Hippocampal formation (tissue), 2 donors: ENCODE measurements at regions not wholly inside any gene's neighbourhood (a gene's known extent, or its start where the extent isn't known, plus 50 kb on each side); places are given as distances from the start of the nearest gene placed in this dataset.

ENCODE experiments used
- DNase-seq, 2 donors: peaks; one replicate each; lab custom pipeline; 2025; lab: John Stamatoyannopoulos, UW

- DNase-seq = no peak
These were observed 282.1 kb downstream of the NFIB start for GRCh38 chr9:14031810-14032209.

- DNase-seq = no peak
These were observed 282.9 kb downstream of the NFIB start for GRCh38 chr9:14031060-14031414.

- no peak for DNase-seq
These were observed 283.4 kb downstream of the NFIB start for GRCh38 chr9:14030375-14031059.

- no peak for DNase-seq
These were observed 284.1 kb downstream of the NFIB start for GRCh38 chr9:14029806-14030374.

GRCh38 chr9:14027116-14027800, 286.7 kb downstream of the NFIB start:
- DNase-seq = no peak

- DNase-seq = no peak
These were observed 288.2 kb downstream of the NFIB start for GRCh38 chr9:14025741-14026140.

- no peak for DNase-seq
These were observed 290.7 kb downstream of the NFIB start for GRCh38 chr9:14023285-14023684.

GRCh38 chr9:14021871-14022525, 291.9 kb downstream of the NFIB start:
- no peak for DNase-seq

GRCh38 chr9:14018081-14018480, 295.9 kb downstream of the NFIB start:
- DNase-seq = no peak

GRCh38 chr9:14014744-14015143, 299.2 kb downstream of the NFIB start:
- no peak for DNase-seq

GRCh38 chr9:14014218-14014617, 299.7 kb downstream of the NFIB start:
- DNase-seq = no peak

GRCh38 chr9:14011799-14012560, 302.0 kb downstream of the NFIB start:
- DNase-seq = no peak

GRCh38 chr9:14007190-14007769, 306.7 kb downstream of the NFIB start:
- DNase-seq = no peak

- no peak for DNase-seq
These were observed 307.4 kb downstream of the NFIB start for GRCh38 chr9:14006386-14007187.

- no peak for DNase-seq
These were observed 309.8 kb downstream of the NFIB start for GRCh38 chr9:14004110-14004509.

GRCh38 chr9:13994240-13994639, 319.7 kb downstream of the NFIB start:
- no peak for DNase-seq

- no peak for DNase-seq
These were observed 320.2 kb downstream of the NFIB start for GRCh38 chr9:13993632-13994185.

- no peak for DNase-seq
These were observed 321.5 kb downstream of the NFIB start for GRCh38 chr9:13992138-13993088.

- DNase-seq = no peak
These were observed 322.5 kb downstream of the NFIB start for GRCh38 chr9:13991395-13991794.
